ENCODE measurements at regions not wholly inside any gene's neighbourhood (a gene's known extent, or its start where the extent isn't known, plus 50 kb on each side); places are given as distances from the start of the nearest gene placed in this dataset.

DNA sequence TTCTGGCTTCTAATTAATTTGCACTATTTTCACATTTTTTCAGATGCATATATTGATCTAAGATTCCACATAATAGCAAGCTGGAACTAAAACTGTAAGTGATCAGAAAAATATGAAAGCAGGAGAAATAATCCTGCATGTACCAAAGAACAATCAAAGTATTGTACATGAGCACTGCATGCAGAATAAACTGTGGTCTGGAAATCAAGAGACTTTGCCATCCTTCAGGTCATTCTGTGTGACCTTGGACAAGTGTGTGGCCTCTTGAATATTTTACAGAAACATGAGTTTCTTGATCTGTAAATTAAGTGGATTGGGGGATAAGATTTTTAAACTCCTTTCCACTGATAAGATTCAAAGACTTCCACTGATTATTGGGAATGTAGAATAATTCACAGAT is 99.2 kb upstream of the GNAQ start:
- DNase-seq (ENCODE audit: low spot score in 2 of 2), result no peak
- no peak for TF ChIP-seq POLR2A (IDR thresholded peaks at IDR 0.05)
- no peak for TF ChIP-seq EP300 (IDR thresholded peaks at IDR 0.05)
- TF ChIP-seq, protein P1, sequence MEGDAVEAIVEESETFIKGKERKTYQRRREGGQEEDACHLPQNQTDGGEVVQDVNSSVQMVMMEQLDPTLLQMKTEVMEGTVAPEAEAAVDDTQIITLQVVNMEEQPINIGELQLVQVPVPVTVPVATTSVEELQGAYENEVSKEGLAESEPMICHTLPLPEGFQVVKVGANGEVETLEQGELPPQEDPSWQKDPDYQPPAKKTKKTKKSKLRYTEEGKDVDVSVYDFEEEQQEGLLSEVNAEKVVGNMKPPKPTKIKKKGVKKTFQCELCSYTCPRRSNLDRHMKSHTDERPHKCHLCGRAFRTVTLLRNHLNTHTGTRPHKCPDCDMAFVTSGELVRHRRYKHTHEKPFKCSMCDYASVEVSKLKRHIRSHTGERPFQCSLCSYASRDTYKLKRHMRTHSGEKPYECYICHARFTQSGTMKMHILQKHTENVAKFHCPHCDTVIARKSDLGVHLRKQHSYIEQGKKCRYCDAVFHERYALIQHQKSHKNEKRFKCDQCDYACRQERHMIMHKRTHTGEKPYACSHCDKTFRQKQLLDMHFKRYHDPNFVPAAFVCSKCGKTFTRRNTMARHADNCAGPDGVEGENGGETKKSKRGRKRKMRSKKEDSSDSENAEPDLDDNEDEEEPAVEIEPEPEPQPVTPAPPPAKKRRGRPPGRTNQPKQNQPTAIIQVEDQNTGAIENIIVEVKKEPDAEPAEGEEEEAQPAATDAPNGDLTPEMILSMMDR (IDR thresholded peaks at IDR 0.05), result no peak

DNA sequence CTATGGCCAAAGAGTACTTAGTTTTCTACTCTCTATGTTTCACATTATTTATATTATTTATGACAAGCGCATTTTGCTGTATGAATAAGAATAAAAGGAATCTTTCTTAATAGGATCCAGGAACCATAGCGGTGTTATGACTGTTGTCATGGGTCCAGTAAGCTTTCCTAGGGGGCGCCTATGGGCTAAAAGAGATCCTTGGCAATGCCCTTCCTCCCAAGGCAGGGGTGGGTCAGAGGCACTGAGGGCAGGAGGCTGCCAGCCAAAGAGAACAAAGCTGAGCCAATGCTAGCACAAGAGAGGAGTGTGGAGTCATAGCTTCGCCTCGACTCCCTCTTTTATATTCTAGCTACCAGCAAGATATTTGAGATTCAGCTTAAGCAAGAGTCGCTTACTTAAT is 98.4 kb upstream of the GNAQ start:
- no peak overlapping the region for H3K4me3 ChIP-seq
- H3K9me3 ChIP-seq, result no peaks in the 10 kb centered on the region
- no peaks in the 10 kb centered on the region for H3K27me3 ChIP-seq
- H3K27ac ChIP-seq, result no peak overlapping the region
- DNase-seq (ENCODE audit: low spot score in 2 of 2), result peak in 1 of 2 donors; percentile 36
- peaks cover 0 to 17% (median 7%) of the 10 kb centered on the region in 4 donors for H3K4me1 ChIP-seq
- H3K36me3 ChIP-seq, result no peaks in the 10 kb centered on the region
- 24 to 34% methylated on average over 6 of the region's 6 CpGs for WGBS, 2 donors
- TF ChIP-seq POLR2A (IDR thresholded peaks at IDR 0.05) (no peak), EP300 (IDR thresholded peaks at IDR 0.05) (peak in 1 of 2 donors; percentile 15)
- TF ChIP-seq, protein P1 (IDR thresholded peaks at IDR 0.05), result peak in 2 of 5 experiments; percentile 12 to 20

More for the DNA sequence above, 99.2 kb upstream of the GNAQ start:
- H3K9me3 ChIP-seq, result no peaks in the 10 kb centered on the region
- H3K4me1 ChIP-seq, result peaks cover 0 to 17% (median 7%) of the 10 kb centered on the region in 4 donors
- no peak overlapping the region for H3K4me3 ChIP-seq
- H3K27ac ChIP-seq, result no peak overlapping the region
- no peaks in the 10 kb centered on the region for H3K36me3 ChIP-seq
- H3K27me3 ChIP-seq, result no peaks in the 10 kb centered on the region

DNA sequence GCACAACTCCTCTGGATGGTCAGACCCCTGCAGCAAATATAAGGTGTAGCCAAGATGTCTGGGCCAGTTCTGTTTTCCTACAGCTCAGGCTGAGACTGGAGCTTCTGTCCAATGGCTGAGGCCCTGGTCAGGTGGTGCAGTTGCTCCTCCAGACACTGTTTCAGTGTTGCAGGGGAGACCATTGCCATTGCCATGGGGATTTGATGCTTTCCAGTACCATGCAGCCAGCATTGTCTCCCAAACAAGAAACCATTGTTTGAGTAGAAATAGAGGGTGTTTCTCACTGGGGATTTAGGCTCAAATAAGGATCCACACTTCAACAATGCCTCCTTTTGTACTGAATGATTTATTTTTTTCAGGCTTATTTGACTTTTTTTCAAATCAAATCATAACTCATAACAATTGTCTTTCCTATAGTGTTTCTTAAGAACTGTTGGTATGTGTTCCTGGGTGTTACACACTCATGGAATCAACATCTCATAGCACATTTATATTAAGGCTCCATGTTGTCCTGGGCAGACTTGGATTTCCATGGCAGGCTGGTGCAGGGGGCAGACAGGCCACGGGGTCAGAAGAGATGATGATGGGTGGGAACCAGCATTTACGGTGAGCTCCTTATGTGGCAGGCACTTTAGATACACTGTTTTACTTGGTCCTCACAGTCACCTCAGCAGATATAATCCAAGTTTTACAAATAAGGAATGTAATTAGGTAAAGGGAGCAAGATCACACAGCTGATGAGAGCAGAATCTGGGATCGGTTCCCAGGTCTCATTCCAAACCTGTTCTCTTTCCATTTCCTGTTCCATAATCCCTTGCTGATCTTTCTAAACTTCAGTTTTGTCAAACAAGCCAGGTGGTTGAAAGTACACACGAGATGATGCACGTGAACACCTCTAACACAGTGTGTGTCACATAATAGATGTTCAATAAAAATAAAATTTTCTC is 95.9 kb upstream of the GNAQ start:
- Histone ChIP-seq H3K9me3 (no peaks in the 10 kb centered on the region), H3K4me3 (no peak overlapping the region), H3K4me1 (peaks cover 0 to 17% (median 7%) of the 10 kb centered on the region in 4 donors), H3K27ac (peak overlapping the region in 1 of 4 donors; percentile 57), H3K36me3 (no peaks in the 10 kb centered on the region), H3K27me3 (no peaks in the 10 kb centered on the region)
- DNase-seq (ENCODE audit: low spot score in 2 of 2), result no peak
- no peak for TF ChIP-seq POLR2A (IDR thresholded peaks at IDR 0.05)
- TF ChIP-seq, protein P1 (IDR thresholded peaks at IDR 0.05), result no peak
- TF ChIP-seq EP300 (IDR thresholded peaks at IDR 0.05), result peak in 1 of 2 donors; percentile 20
- 59 to 61% methylated on average over 5 of the region's 5 CpGs for WGBS, 2 donors

DNA sequence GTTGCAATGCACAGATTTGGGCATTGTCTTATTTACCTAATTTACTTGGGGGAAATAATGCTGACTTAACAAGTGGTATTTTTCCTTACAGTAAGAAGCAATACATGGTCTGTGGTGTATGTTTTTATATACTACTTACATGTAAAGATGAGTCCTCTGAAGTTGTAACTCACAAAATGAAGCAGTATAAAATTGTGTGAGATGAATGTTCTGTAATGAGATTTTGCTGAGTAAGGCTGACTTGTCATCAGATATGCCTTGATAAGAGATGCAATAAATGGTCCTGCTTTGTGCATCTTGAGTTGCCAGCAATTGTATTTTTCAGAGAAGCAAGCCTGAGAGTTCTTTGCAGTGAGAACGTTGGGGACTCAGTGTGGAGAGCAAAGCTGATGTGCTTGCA is 92.2 kb upstream of the GNAQ start:
- WGBS, 2 donors, result 54 to 67% methylated on average over 1 of the region's 1 CpG
- no peak for DNase-seq (ENCODE audit: low spot score in 2 of 2)
- H3K9me3 ChIP-seq, result no peaks in the 10 kb centered on the region
- no peaks in the 10 kb centered on the region for H3K27me3 ChIP-seq
- H3K4me1 ChIP-seq, result peaks cover 0 to 9% (median 0%) of the 10 kb centered on the region in 4 donors
- H3K27ac ChIP-seq, result no peak overlapping the region
- H3K4me3 ChIP-seq, result no peak overlapping the region
- TF ChIP-seq, protein P1 (IDR thresholded peaks at IDR 0.05), result no peak
- no peak for TF ChIP-seq EP300 (IDR thresholded peaks at IDR 0.05)
- no peak for TF ChIP-seq POLR2A (IDR thresholded peaks at IDR 0.05)
- H3K36me3 ChIP-seq, result no peaks in the 10 kb centered on the region

DNA sequence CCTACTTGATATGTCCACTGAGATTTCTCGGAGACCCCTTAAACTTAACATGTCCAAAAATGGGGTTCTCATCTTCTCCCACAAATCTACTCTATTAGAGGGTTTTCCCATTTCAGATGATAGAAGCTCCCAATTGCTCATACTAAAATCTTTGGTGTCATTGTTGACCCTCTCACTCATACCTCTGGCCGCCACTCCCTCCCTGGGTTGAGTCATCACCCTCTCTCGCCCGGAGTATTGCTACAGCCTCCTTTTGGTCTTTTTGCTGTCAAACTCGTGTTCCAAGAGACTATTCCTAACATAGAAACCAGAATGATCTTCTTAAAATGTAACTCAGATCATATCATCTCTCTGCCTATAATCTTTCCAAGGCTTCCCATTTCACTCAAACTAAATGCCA is 91.0 kb upstream of the GNAQ start:
- H3K27ac ChIP-seq, result no peak overlapping the region
- no peak for DNase-seq (ENCODE audit: low spot score in 2 of 2)
- no peak overlapping the region for H3K4me3 ChIP-seq
- H3K4me1 ChIP-seq, result peaks cover 0 to 9% (median 0%) of the 10 kb centered on the region in 4 donors
- H3K36me3 ChIP-seq, result no peaks in the 10 kb centered on the region
- TF ChIP-seq POLR2A (IDR thresholded peaks at IDR 0.05), result no peak
- TF ChIP-seq, protein P1 (IDR thresholded peaks at IDR 0.05), result no peak
- TF ChIP-seq EP300 (IDR thresholded peaks at IDR 0.05), result no peak
- H3K9me3 ChIP-seq, result no peaks in the 10 kb centered on the region
- H3K27me3 ChIP-seq, result no peaks in the 10 kb centered on the region
- WGBS, 2 donors, result 84 to 89% methylated on average over 5 of the region's 5 CpGs

Measured in tibial nerve (tissue), 4 donors.